T-helper 2 cell treated with Interferon-gamma antibody and Interleukin-4, amounts not matched to agents 5 μg/mL and 100 μg/mL, for 36 hours (primary cell): ENCODE measurements at regions not wholly inside any gene's neighbourhood (a gene's known extent, or its start where the extent isn't known, plus 50 kb on each side); places are given as distances from the start of the nearest gene placed in this dataset.

ENCODE experiments used
- DNase-seq: peaks from one replicate; pipeline ENCODE4 v3.0.0; 2021; ENCODE audit warnings: low spot score
- H3K27ac Mint-ChIP-seq: one replicate; pipeline ENCODE4 v1.8.0; 2021; ENCODE audit warnings: mild to moderate bottlenecking, mixed read lengths
- H3K27me3 Mint-ChIP-seq: one replicate; pipeline ENCODE4 v1.8.0; 2021; ENCODE audit warnings: low read depth, mixed read lengths
- H3K36me3 Mint-ChIP-seq: one replicate; pipeline ENCODE4 v1.8.0; 2021; ENCODE audit warnings: low read depth, mixed read lengths
- H3K4me1 Mint-ChIP-seq: one replicate; pipeline ENCODE4 v1.8.0; 2021; ENCODE audit warnings: low read depth, mixed read lengths
- H3K4me3 Mint-ChIP-seq: one replicate; pipeline ENCODE4 v1.8.0; 2022; ENCODE audit warnings: mild to moderate bottlenecking, moderate library complexity, mixed read lengths
- H3K9me3 Mint-ChIP-seq: one replicate; pipeline ENCODE4 v1.8.0; 2021; ENCODE audit warnings: mixed read lengths

DNA sequence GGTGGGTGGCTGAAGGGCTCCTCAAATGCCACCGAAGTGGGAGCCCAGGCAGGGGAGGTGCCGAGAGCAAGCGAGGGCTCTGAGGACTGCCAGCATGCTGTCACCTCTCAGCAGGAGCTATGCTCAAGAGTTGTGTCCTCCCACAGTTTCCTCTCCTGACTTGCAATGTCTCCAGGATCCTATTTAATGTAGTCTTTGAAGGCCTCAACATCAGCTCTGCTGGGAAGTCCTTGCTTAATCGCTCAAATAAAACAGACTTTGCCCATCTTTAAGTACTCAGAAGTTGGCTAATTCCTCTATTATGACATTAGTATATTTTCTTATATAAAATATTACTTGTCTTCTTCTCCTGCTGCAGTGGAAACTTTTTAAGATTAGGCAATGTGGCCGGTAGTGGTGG lies 154.2 kb upstream of the NRIP1 start:
- no peak for DNase-seq
- no peak overlapping the region for H3K27ac Mint-ChIP-seq
- H3K4me3 Mint-ChIP-seq = no peak overlapping the region
- H3K36me3 Mint-ChIP-seq = no peaks in the 10 kb centered on the region
- H3K9me3 Mint-ChIP-seq = no peaks in the 10 kb centered on the region
- no peaks in the 10 kb centered on the region for H3K4me1 Mint-ChIP-seq
- H3K27me3 Mint-ChIP-seq = no peaks in the 10 kb centered on the region

- Mint-ChIP-seq H3K27ac (no peak overlapping the region), H3K4me3 (no peak overlapping the region), H3K27me3 (no peaks in the 10 kb centered on the region), H3K9me3 (no peaks in the 10 kb centered on the region), H3K36me3 (no peaks in the 10 kb centered on the region), H3K4me1 (no peaks in the 10 kb centered on the region)
- DNase-seq = no peak
Observed at GRCh38 chr21:15219894-15220293, 155.1 kb upstream of the NRIP1 start.

GRCh38 chr21:15221799-15222386 lies 157.1 kb upstream of the NRIP1 start:
- Mint-ChIP-seq H3K4me1 (no peaks in the 10 kb centered on the region), H3K27ac (no peak overlapping the region)

DNA sequence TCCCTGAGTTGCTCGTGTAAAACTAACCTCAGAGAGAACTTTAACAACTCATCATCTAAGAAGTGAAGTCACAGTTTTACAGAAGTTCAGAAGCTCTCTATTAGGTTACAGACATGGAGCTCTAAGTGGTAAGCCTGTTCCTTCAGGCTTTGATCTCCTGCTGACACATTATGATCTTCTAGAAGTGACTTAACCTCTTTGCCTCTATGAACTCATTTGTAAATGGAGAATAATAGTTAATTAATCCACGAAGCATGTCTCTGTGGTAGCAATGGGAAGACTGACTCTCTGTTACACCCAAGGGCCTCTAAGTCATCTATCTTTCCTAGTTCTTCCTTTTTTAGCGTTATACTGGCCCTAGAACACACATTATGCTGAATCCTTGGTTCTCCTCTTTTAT lies 157.9 kb upstream of the NRIP1 start:
- Mint-ChIP-seq H3K4me3 (no peak overlapping the region), H3K9me3 (no peaks in the 10 kb centered on the region), H3K4me1 (no peaks in the 10 kb centered on the region), H3K27ac (no peak overlapping the region), H3K36me3 (no peaks in the 10 kb centered on the region), H3K27me3 (no peaks in the 10 kb centered on the region)
- DNase-seq = no peak

More at GRCh38 chr21:15221799-15222386, 157.1 kb upstream of the NRIP1 start:
- no peaks in the 10 kb centered on the region for H3K27me3 Mint-ChIP-seq
- H3K4me3 Mint-ChIP-seq = no peak overlapping the region
- no peak for DNase-seq
- no peaks in the 10 kb centered on the region for H3K9me3 Mint-ChIP-seq
- no peaks in the 10 kb centered on the region for H3K36me3 Mint-ChIP-seq

DNA sequence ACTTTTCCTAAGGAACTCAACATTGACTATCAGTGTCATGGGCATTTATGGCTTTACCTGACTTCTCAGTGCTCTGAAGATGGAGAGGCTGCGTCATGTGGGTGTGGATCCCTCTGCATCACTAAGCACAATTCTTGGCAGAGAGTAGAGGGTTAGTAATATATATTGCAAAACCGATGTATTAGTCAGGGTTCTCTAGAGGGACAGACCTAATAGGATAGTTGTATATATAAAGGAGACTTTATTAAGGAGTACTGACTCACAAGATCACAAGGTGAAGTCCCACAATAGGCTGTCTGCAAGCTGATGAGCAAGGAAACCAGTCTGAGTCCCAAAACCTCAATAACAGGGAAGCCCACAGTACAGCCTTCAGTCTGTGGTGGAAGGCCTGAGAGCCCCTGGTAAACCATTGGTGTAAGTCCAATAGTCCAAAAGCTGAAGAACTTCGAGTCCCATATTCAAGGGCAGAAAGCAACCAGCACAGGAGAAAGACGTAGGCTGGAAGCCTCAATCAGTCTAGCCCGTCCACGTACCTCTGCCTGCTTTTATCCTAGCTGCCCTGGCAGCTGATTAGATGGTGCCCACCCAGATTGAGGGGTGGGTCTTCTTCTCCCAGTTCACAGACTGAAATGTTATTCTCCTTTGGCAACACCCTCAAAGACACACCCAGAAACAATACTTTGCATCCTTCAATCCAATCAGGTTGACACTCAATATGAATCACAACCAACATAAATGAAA lies 159.7 kb upstream of the NRIP1 start:
- no peaks in the 10 kb centered on the region for H3K4me1 Mint-ChIP-seq
- no peak overlapping the region for H3K27ac Mint-ChIP-seq
- no peaks in the 10 kb centered on the region for H3K9me3 Mint-ChIP-seq
- no peak overlapping the region for H3K4me3 Mint-ChIP-seq
- no peaks in the 10 kb centered on the region for H3K36me3 Mint-ChIP-seq
- H3K27me3 Mint-ChIP-seq = no peaks in the 10 kb centered on the region
- DNase-seq = no peak

- no peaks in the 10 kb centered on the region for H3K4me1 Mint-ChIP-seq
- no peaks in the 10 kb centered on the region for H3K27me3 Mint-ChIP-seq
- H3K9me3 Mint-ChIP-seq = no peaks in the 10 kb centered on the region
- no peak overlapping the region for H3K27ac Mint-ChIP-seq
- no peaks in the 10 kb centered on the region for H3K36me3 Mint-ChIP-seq
- no peak for DNase-seq
- H3K4me3 Mint-ChIP-seq = no peak overlapping the region
Observed at GRCh38 chr21:15227919-15228318, 163.1 kb upstream of the NRIP1 start.

DNA sequence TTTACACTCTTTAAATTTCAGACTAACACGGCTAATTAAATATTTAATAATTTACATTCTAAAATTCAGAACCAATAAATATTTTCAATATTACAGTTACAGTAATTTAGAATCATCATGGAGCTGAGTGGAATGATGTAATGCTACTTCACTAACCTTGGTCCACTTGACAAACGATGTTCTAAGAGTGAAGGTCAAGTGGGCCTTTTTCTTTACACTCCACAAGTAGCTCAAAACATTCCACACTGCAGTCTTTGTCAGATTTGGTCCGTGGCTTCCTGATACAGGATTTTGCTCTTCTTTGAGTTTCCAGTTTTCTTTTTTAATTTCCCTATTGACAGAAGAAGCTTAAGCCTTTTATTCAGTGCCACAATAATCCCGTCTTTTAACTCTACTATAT lies 164.6 kb upstream of the NRIP1 start:
- H3K27me3 Mint-ChIP-seq = peaks cover 3% of the 10 kb centered on the region
- H3K4me3 Mint-ChIP-seq = no peak overlapping the region
- no peaks in the 10 kb centered on the region for H3K4me1 Mint-ChIP-seq
- no peaks in the 10 kb centered on the region for H3K36me3 Mint-ChIP-seq
- no peaks in the 10 kb centered on the region for H3K9me3 Mint-ChIP-seq
- no peak for DNase-seq
- no peak overlapping the region for H3K27ac Mint-ChIP-seq

DNA sequence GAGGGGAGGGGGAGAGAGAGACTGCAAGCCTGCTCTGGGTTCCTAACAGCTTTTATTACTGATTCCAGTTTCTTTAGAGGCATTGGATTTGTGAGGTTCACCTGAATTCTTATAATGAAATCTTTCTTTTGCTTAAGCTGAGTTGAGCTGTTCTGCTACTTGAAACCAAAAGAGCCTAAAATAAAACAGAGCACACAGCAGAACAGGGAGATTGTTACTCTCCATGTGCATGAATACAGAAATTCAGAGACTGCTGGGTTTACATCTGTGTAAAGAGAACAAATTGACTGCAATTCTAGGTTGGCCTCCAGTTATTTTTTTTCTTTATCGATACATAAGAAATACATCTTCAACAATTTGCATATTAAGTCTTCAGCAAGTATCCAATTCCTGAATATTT lies 168.8 kb upstream of the NRIP1 start:
- Mint-ChIP-seq H3K27ac (no peak overlapping the region), H3K36me3 (no peaks in the 10 kb centered on the region), H3K27me3 (peaks cover 3% of the 10 kb centered on the region), H3K4me3 (no peak overlapping the region), H3K4me1 (no peaks in the 10 kb centered on the region), H3K9me3 (no peaks in the 10 kb centered on the region)
- DNase-seq = no peak

GRCh38 chr21:15236111-15236510 lies 171.3 kb upstream of the NRIP1 start:
- Mint-ChIP-seq H3K27me3 (peaks cover 3% of the 10 kb centered on the region), H3K4me3 (no peak overlapping the region), H3K9me3 (no peaks in the 10 kb centered on the region), H3K27ac (no peak overlapping the region), H3K4me1 (no peaks in the 10 kb centered on the region), H3K36me3 (no peaks in the 10 kb centered on the region)
- DNase-seq = no peak

GRCh38 chr21:15240848-15241247 lies 176.0 kb upstream of the NRIP1 start:
- Mint-ChIP-seq H3K27me3 (no peaks in the 10 kb centered on the region), H3K36me3 (no peaks in the 10 kb centered on the region), H3K9me3 (no peaks in the 10 kb centered on the region), H3K4me3 (no peak overlapping the region), H3K4me1 (no peaks in the 10 kb centered on the region), H3K27ac (no peak overlapping the region)
- DNase-seq = no peak

- H3K4me3 Mint-ChIP-seq = no peak overlapping the region
- no peak for DNase-seq
- H3K4me1 Mint-ChIP-seq = no peaks in the 10 kb centered on the region
- H3K27ac Mint-ChIP-seq = no peak overlapping the region
- H3K27me3 Mint-ChIP-seq = no peaks in the 10 kb centered on the region
- no peaks in the 10 kb centered on the region for H3K9me3 Mint-ChIP-seq
- H3K36me3 Mint-ChIP-seq = no peaks in the 10 kb centered on the region
Observed at GRCh38 chr21:15241997-15242736, 177.4 kb upstream of the NRIP1 start.

DNA sequence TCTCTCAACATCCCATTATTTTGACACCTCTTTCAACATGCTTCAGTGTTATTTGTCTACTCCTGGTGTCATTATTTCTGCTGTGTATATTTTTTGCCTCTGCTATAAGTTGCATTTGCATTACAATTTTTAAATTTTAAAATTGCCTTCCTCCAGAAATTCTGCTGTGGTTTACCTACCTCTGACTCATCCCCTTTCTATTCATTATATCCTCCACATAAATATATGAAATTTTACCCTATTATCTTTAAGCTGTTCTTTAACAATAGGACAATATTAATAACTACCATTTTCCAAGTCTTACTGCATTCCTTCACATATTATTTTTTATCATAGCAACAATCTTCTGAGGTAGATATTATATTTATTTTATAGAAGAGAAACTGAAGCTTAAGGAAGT lies 178.1 kb upstream of the NRIP1 start:
- Mint-ChIP-seq H3K27me3 (no peaks in the 10 kb centered on the region), H3K36me3 (no peaks in the 10 kb centered on the region), H3K27ac (no peak overlapping the region), H3K4me3 (no peak overlapping the region), H3K4me1 (no peaks in the 10 kb centered on the region), H3K9me3 (no peaks in the 10 kb centered on the region)
- DNase-seq = no peak

GRCh38 chr21:15243406-15243805 lies 178.6 kb upstream of the NRIP1 start:
- Mint-ChIP-seq H3K4me1 (no peaks in the 10 kb centered on the region), H3K27ac (no peak overlapping the region), H3K4me3 (no peak overlapping the region), H3K9me3 (no peaks in the 10 kb centered on the region), H3K36me3 (no peaks in the 10 kb centered on the region), H3K27me3 (no peaks in the 10 kb centered on the region)
- no peak for DNase-seq

DNA sequence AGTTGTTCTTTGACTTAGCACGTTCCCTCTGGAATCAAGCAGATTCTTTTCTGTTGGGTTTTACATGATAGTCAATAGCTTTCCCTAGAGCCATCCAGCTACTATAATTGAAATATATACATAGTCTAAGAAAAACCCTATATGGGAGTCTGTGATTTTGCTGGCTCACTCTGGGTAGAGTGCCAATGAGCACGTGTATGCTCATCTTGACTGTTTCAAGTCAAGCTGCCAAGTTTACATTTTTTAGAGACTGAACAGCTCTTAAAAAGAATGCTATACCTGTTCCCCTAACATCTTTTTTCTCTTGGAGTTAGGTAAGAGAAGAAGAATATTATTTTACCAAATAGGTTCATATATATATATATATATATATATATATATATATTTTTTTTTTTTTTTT lies 182.8 kb upstream of the NRIP1 start:
- H3K4me3 Mint-ChIP-seq = no peak overlapping the region
- H3K27me3 Mint-ChIP-seq = no peaks in the 10 kb centered on the region
- no peaks in the 10 kb centered on the region for H3K36me3 Mint-ChIP-seq
- DNase-seq = no peak
- no peaks in the 10 kb centered on the region for H3K4me1 Mint-ChIP-seq
- H3K27ac Mint-ChIP-seq = no peak overlapping the region
- H3K9me3 Mint-ChIP-seq = no peaks in the 10 kb centered on the region
